A549 (cell line): ENCODE measurements at regions not wholly inside any gene's neighbourhood (a gene's known extent, or its start where the extent isn't known, plus 50 kb on each side); places are given as distances from the start of the nearest gene placed in this dataset.

Experiments
- ATAC-seq, 2 experiments: fragments of 200-7000 bp in 1 of 2; fragments of >200 bp in 1 of 2; cut with Nextera tagmentation in 1 of 2; cut with Tn5 transposase in 1 of 2; 3 replicates each; pipeline versions ENCODE4 v1.8.0 to v1.9.1; 2018 to 2020; ENCODE audit warnings: mild to moderate bottlenecking in 1 of 2, moderate library complexity in 1 of 2
- CTCF ChIA-PET: fragments of 300-600 bp; sonication (Branson Sonifier 250); formaldehyde crosslinking; extraction: SDS; loops from one replicate; lab custom pipeline; 2021; ENCODE audit warnings: antibody characterized with exemption, inconsistent platforms; lab: Yijun Ruan, JAX
- POLR2A ChIA-PET: fragments of 350-600 bp; formaldehyde crosslinking; extraction: SDS; loops from one replicate; lab custom pipeline; 2021; ENCODE audit warnings: antibody characterized with exemption, inconsistent platforms; lab: Yijun Ruan, JAX
- DNase-seq, 2 experiments: peaks; one replicate each; pipeline versions ENCODE4 v3.0.0 to v3.0.0-alpha.2; 2011 to 2016; ENCODE audit warnings: low read depth in 1 of 2, low spot score in 1 of 2
- FAIRE-seq: peaks from 2 replicates; lab custom pipeline; 2011; peaks lifted over from hg19 to GRCh38; lab: Jason Lieb, UNC
- H3K27ac ChIP-seq, 2 experiments: fragments of >200 bp; sonication (Bioruptor Twin); formaldehyde crosslinking; 3 replicates each; pipeline ENCODE4 v1.5.1; 2016 to 2017
- H3K4me1 ChIP-seq: fragments of >200 bp; sonication (Bioruptor Twin); formaldehyde crosslinking; 3 replicates; pipeline ENCODE4 v1.6.1; 2016
- H3K4me2 ChIP-seq: fragments of >200 bp; sonication (Bioruptor Twin); formaldehyde crosslinking; 3 replicates; pipeline ENCODE4 v1.6.1; 2016
- H3K4me3 ChIP-seq: fragments of >200 bp; sonication (Bioruptor Twin); formaldehyde crosslinking; 3 replicates; pipeline ENCODE4 v1.5.1; 2016
- H3K9me3 ChIP-seq: fragments of >200 bp; sonication (Bioruptor Twin); formaldehyde crosslinking; 3 replicates; pipeline ENCODE4 v1.6.1; 2016
- ATOH8 ChIP-seq: fragments of 250-450 bp; sonication (Bioruptor Pico); IDR thresholded peaks from 2 replicates; pipeline ENCODE4 v1.5.0; 2020; ENCODE audit warnings: low read depth, mild to moderate bottlenecking, moderate library complexity
- BCL3 ChIP-seq: fragments of >200 bp; sonication (Bioruptor Twin); formaldehyde crosslinking; IDR thresholded peaks from 3 replicates; pipeline ENCODE4 v1.6.1; 2016
- CBX2 ChIP-seq: fragments of 200-600 bp; sonication (generic); IDR thresholded peaks from 2 replicates; pipeline ENCODE4 v1.6.1; 2016; ENCODE audit warnings: low read depth, mild to moderate bottlenecking, borderline replicate concordance
- CBX8 ChIP-seq: fragments of 200-600 bp; sonication (generic); IDR thresholded peaks from 2 replicates; pipeline ENCODE4 v1.6.1; 2016
- CEBPB ChIP-seq, 2 experiments: fragments of >200 bp in 1 of 2; sonication (Bioruptor Twin) in 1 of 2; formaldehyde crosslinking in 1 of 2; IDR thresholded peaks; 2 replicates each; pipeline ENCODE4 v1.6.1; 2012 to 2016
- FOSL2 ChIP-seq, 2 experiments: fragments of 450-650 bp in 1 of 2; fragments of >200 bp in 1 of 2; sonication (Bioruptor Twin) in 1 of 2; formaldehyde crosslinking; IDR thresholded peaks; 2 replicates each; pipeline versions ENCODE4 v1.5.0 to v1.6.1; 2016 to 2020; ENCODE audit warnings: mild to moderate bottlenecking in 1 of 2, moderate library complexity in 1 of 2
- FOXS1 ChIP-seq: fragments of 250-450 bp; sonication (Bioruptor Pico); IDR thresholded peaks from 2 replicates; pipeline ENCODE4 v1.5.0; 2020; ENCODE audit warnings: mild to moderate bottlenecking, moderate library complexity
- GATA3 ChIP-seq: IDR thresholded peaks from 2 replicates; pipeline ENCODE4 v1.6.1; 2012; ENCODE audit warnings: borderline replicate concordance
- HDAC2 ChIP-seq: fragments of 200-600 bp; sonication (generic); IDR thresholded peaks from 2 replicates; pipeline ENCODE4 v1.6.1; 2016
- HES2 ChIP-seq: fragments of >200 bp; sonication (Bioruptor Twin); formaldehyde crosslinking; IDR thresholded peaks from 2 replicates; pipeline ENCODE4 v1.6.1; 2016
- HEYL ChIP-seq: fragments of 250-450 bp; sonication (Bioruptor Pico); IDR thresholded peaks from 2 replicates; pipeline ENCODE4 v1.8.0; 2021; ENCODE audit warnings: mild to moderate bottlenecking, moderate library complexity
- HOXB13 ChIP-seq: fragments of 250-450 bp; sonication (Bioruptor Pico); IDR thresholded peaks from 2 replicates; pipeline ENCODE4 v1.5.0; 2020; ENCODE audit warnings: low read depth, mild to moderate bottlenecking, moderate library complexity
- JUN ChIP-seq, 2 experiments: fragments of >200 bp; sonication (Bioruptor Twin); formaldehyde crosslinking; IDR thresholded peaks; 2 replicates in 1 of 2; 3 replicates in 1 of 2; pipeline ENCODE4 v1.6.1; 2016 to 2017
- KDM1A ChIP-seq: fragments of 200-600 bp; sonication (generic); IDR thresholded peaks from 2 replicates; pipeline ENCODE4 v1.6.1; 2016; ENCODE audit warnings: low read depth, mild to moderate bottlenecking
- MYC ChIP-seq: IDR thresholded peaks from 2 replicates; pipeline ENCODE4 v1.6.1; 2012; ENCODE audit warnings: mild to moderate bottlenecking, inconsistent platforms, low read length, improper control_type of control experiment, borderline replicate concordance
- NFE2L2 ChIP-seq: fragments of 150-350 bp; conservative IDR thresholded peaks from 2 replicates; pipeline ENCODE4 v1.6.1; 2014; ENCODE audit warnings: low read length
- NR3C1 ChIP-seq: fragments of >200 bp; sonication (Bioruptor Twin); formaldehyde crosslinking; IDR thresholded peaks from 3 replicates; pipeline ENCODE4 v1.6.1; 2017
- POLR2A ChIP-seq: IDR thresholded peaks from 2 replicates; pipeline ENCODE4 v1.6.1; 2012; ENCODE audit warnings: mild to moderate bottlenecking, low read length
- REST ChIP-seq: fragments of 200-600 bp; sonication (generic); IDR thresholded peaks from 2 replicates; pipeline ENCODE4 v1.6.1; 2016; ENCODE audit warnings: antibody characterized with exemption, mild to moderate bottlenecking, moderate library complexity
- SREBF2 ChIP-seq: fragments of 450-650 bp; IDR thresholded peaks from 2 replicates; pipeline ENCODE4 v1.6.1; 2014; ENCODE audit warnings: mild to moderate bottlenecking, moderate library complexity
- TP53 ChIP-seq: fragments of 250-450 bp; sonication (Bioruptor Pico); IDR thresholded peaks from 2 replicates; pipeline ENCODE4 v1.5.0; 2021; ENCODE audit warnings: mild to moderate bottlenecking, moderate library complexity
- USF2 ChIP-seq: fragments of 450-650 bp; IDR thresholded peaks from 2 replicates; pipeline ENCODE4 v1.6.1; 2014; ENCODE audit warnings: antibody characterized with exemption
- WGBS: methylation state at CpG from one replicate; pipeline ENCODE4 v1.1.6; 2017; ENCODE audit errors: missing lambda C conversion rate; 5-methylcytosine and 5-hydroxymethylcytosine counted together

- 100% methylated on average over 1 of the region's 1 CpG for WGBS
- TF ChIP-seq CBX8: no peak
- no peak for TF ChIP-seq POLR2A
- ATAC-seq (no peak), FAIRE-seq (no peak), DNase-seq (no peak)
- POLR2A ChIA-PET: no interaction called here
- no peaks in the 10 kb centered on the region for H3K9me3 ChIP-seq
- H3K4me1 ChIP-seq: no peaks in the 10 kb centered on the region
- H3K4me3 ChIP-seq: no peak overlapping the region
- no peak overlapping the region for H3K27ac ChIP-seq
- no peak overlapping the region for H3K4me2 ChIP-seq
- CTCF ChIA-PET: no interaction called here
Measured at GRCh38 chr6:145257704-145258103, 477.6 kb downstream of the EPM2A start.

- no peak for TF ChIP-seq HES2
- TF ChIP-seq HEYL: no peak
- no peak for TF ChIP-seq USF2
- no peak overlapping the region for H3K4me2 ChIP-seq
- FAIRE-seq (no peak), DNase-seq (no peak), ATAC-seq (no peak)
- no peaks in the 10 kb centered on the region for H3K9me3 ChIP-seq
- H3K4me3 ChIP-seq: no peak overlapping the region
- ChIA-PET POLR2A (no interaction called here), CTCF (no interaction called here)
- H3K4me1 ChIP-seq: no peaks in the 10 kb centered on the region
- WGBS: 90% methylated on average over 1 of the region's 1 CpG
- H3K27ac ChIP-seq: no peak overlapping the region
Measured at GRCh38 chr6:145258122-145258521, 477.2 kb downstream of the EPM2A start.

GRCh38 chr6:145260484-145261175 lies 474.7 kb downstream of the EPM2A start:
- no peaks in the 10 kb centered on the region for H3K4me1 ChIP-seq
- POLR2A ChIA-PET: no interaction called here
- ATAC-seq: no peak

GRCh38 chr6:145261758-145262157 lies 473.6 kb downstream of the EPM2A start:
- ChIA-PET CTCF (no interaction called here), POLR2A (no interaction called here)
- Histone ChIP-seq H3K4me2 (no peak overlapping the region), H3K4me1 (no peaks in the 10 kb centered on the region), H3K27ac (no peak overlapping the region), H3K4me3 (no peak overlapping the region)
- FAIRE-seq (no peak), ATAC-seq (no peak)
- TF ChIP-seq FOSL2 (IDR thresholded peaks at IDR 0.05) (no peak), FOSL2 (CRISPR knock-in tag; IDR thresholded peaks at IDR 0.05) (no peak), TP53 (no peak), CBX2 (no peak), NFE2L2 (no peak)
- TF ChIP-seq, all 56 proteins: peak for 0
- H3K9me3 ChIP-seq: no peaks in the 10 kb centered on the region
- DNase-seq: no peak
- WGBS: 68% methylated on average over 2 of the region's 2 CpGs

More at GRCh38 chr6:145260484-145261175, 474.7 kb downstream of the EPM2A start:
- DNase-seq: no peak
- CTCF ChIA-PET: no interaction called here
- 87% methylated on average over 2 of the region's 2 CpGs for WGBS
- Histone ChIP-seq H3K9me3 (no peaks in the 10 kb centered on the region), H3K4me2 (no peak overlapping the region), H3K27ac (no peak overlapping the region), H3K4me3 (no peak overlapping the region)
- no peak for FAIRE-seq
- no peak for TF ChIP-seq CEBPB (IDR thresholded peaks at IDR 0.05)
- TF ChIP-seq CBX2: no peak
- TF ChIP-seq CBX8: no peak
- no peak for TF ChIP-seq MYC
- TF ChIP-seq BCL3: no peak
- TF ChIP-seq NR3C1: no peak

- FAIRE-seq: no peak
- H3K9me3 ChIP-seq: no peaks in the 10 kb centered on the region
- 7% methylated on average over 1 of the region's 1 CpG for WGBS
- TF ChIP-seq SREBF2: no peak
- no peak for TF ChIP-seq GATA3
- TF ChIP-seq JUN (IDR thresholded peaks at IDR 0.05): no peak
- TF ChIP-seq HES2: no peak
- no peak for TF ChIP-seq KDM1A
- no peak for TF ChIP-seq HDAC2
- no peak for TF ChIP-seq ATOH8 (CRISPR knock-in tag)
- TF ChIP-seq REST: no peak
- no peak for TF ChIP-seq FOXS1 (CRISPR knock-in tag)
- TF ChIP-seq HOXB13 (CRISPR knock-in tag): no peak
Measured at GRCh38 chr6:145262771-145263170, 472.5 kb downstream of the EPM2A start.

More at GRCh38 chr6:145262771-145263170, 472.5 kb downstream of the EPM2A start:
- no peak for DNase-seq
- Histone ChIP-seq H3K27ac (no peak overlapping the region), H3K4me2 (no peak overlapping the region), H3K4me1 (no peaks in the 10 kb centered on the region), H3K4me3 (no peak overlapping the region)
- POLR2A ChIA-PET: no interaction called here
- no peak for ATAC-seq
- CTCF ChIA-PET: no interaction called here
